ENCODE measurements at regions not wholly inside any gene's neighbourhood (a gene's known extent, or its start where the extent isn't known, plus 50 kb on each side); places are given as distances from the start of the nearest gene placed in this dataset.

- Histone ChIP-seq H3K27me3 (no peaks in the 10 kb centered on the region), H3K9me3 (no peaks in the 10 kb centered on the region), H3K36me3 (no peaks in the 10 kb centered on the region), H3K27ac (no peak overlapping the region), H3K4me3 (replicated peaks in 1 of 3) (no peak overlapping the region), H3K4me1 (no peaks in the 10 kb centered on the region)
- 92 to 94% methylated on average over 4 of the region's 4 CpGs for WGBS, 2 donors
- intact Hi-C loops (cut with DNase I), result no loop called here
- TF ChIP-seq CTCF (IDR thresholded peaks at IDR 0.05) (no peak), POLR2A (IDR thresholded peaks at IDR 0.05) (no peak)
- no peak for DNase-seq
These were observed 87.7 kb upstream of the ATP1B1 start for GRCh38 chr1:169018751-169019150.

GRCh38 chr1:169019419-169020058, 87.0 kb upstream of the ATP1B1 start:
- H3K4me3 ChIP-seq (replicated peaks in 1 of 3), result no peak overlapping the region
- H3K9me3 ChIP-seq, result no peaks in the 10 kb centered on the region
- H3K36me3 ChIP-seq, result no peaks in the 10 kb centered on the region
- no peaks in the 10 kb centered on the region for H3K27me3 ChIP-seq
- no peak for DNase-seq
- no peak overlapping the region for H3K27ac ChIP-seq
- 80 to 87% methylated on average over 3 of the region's 3 CpGs for WGBS, 2 donors
- TF ChIP-seq POLR2A (IDR thresholded peaks at IDR 0.05), result no peak
- no peak for TF ChIP-seq CTCF (IDR thresholded peaks at IDR 0.05)
- no peaks in the 10 kb centered on the region for H3K4me1 ChIP-seq
- intact Hi-C loops (cut with DNase I), result no loop called here

GRCh38 chr1:169020684-169021083, 85.8 kb upstream of the ATP1B1 start:
- H3K4me1 ChIP-seq, result peaks cover 0 to 8% of the 10 kb centered on the region in 2 donors

GRCh38 chr1:169022648-169023047, 83.8 kb upstream of the ATP1B1 start:
- WGBS, 2 donors, result 98% methylated on average over 1 of the region's 1 CpG
- intact Hi-C loops (cut with DNase I), result no loop called here
- Histone ChIP-seq H3K4me3 (replicated peaks in 1 of 3) (no peak overlapping the region), H3K27ac (no peak overlapping the region), H3K4me1 (peaks cover 7 to 10% of the 10 kb centered on the region in 2 donors), H3K9me3 (no peaks in the 10 kb centered on the region), H3K27me3 (no peaks in the 10 kb centered on the region), H3K36me3 (no peaks in the 10 kb centered on the region)
- TF ChIP-seq POLR2A (IDR thresholded peaks at IDR 0.05) (no peak), CTCF (IDR thresholded peaks at IDR 0.05) (no peak)
- no peak for DNase-seq

More at GRCh38 chr1:169020684-169021083, 85.8 kb upstream of the ATP1B1 start:
- no peaks in the 10 kb centered on the region for H3K27me3 ChIP-seq
- H3K4me3 ChIP-seq (replicated peaks in 1 of 3), result no peak overlapping the region
- no peaks in the 10 kb centered on the region for H3K36me3 ChIP-seq
- intact Hi-C loops (cut with DNase I), result no loop called here
- H3K9me3 ChIP-seq, result no peaks in the 10 kb centered on the region
- H3K27ac ChIP-seq, result no peak overlapping the region
- TF ChIP-seq POLR2A (IDR thresholded peaks at IDR 0.05) (no peak), CTCF (IDR thresholded peaks at IDR 0.05) (no peak)
- no peak for DNase-seq

GRCh38 chr1:169024255-169024654, 82.2 kb upstream of the ATP1B1 start:
- intact Hi-C loops (cut with DNase I), result no loop called here
- H3K27ac ChIP-seq, result no peak overlapping the region

More at GRCh38 chr1:169024255-169024654, 82.2 kb upstream of the ATP1B1 start:
- no peak for TF ChIP-seq CTCF (IDR thresholded peaks at IDR 0.05)
- no peak for TF ChIP-seq POLR2A (IDR thresholded peaks at IDR 0.05)
- Histone ChIP-seq H3K27me3 (no peaks in the 10 kb centered on the region), H3K4me1 (peaks cover 12 to 18% of the 10 kb centered on the region in 2 donors), H3K4me3 (replicated peaks in 1 of 3) (no peak overlapping the region), H3K9me3 (no peaks in the 10 kb centered on the region), H3K36me3 (no peaks in the 10 kb centered on the region)
- no peak for DNase-seq
